ENCODE measurements at regions not wholly inside any gene's neighbourhood (a gene's known extent, or its start where the extent isn't known, plus 50 kb on each side); places are given as distances from the start of the nearest gene placed in this dataset.

- ChIA-PET CTCF (no interaction called here), POLR2A (no interaction called here)
- no peaks in the 10 kb centered on the region for H3K27me3 Mint-ChIP-seq (ENCODE audit: low read depth)
- H3K27ac Mint-ChIP-seq: no peak overlapping the region
- no peak overlapping the region for H3K4me3 Mint-ChIP-seq
- no peak for DNase-seq (ENCODE audit: low spot score)
- TF ChIP-seq ZMAT4 (CRISPR knock-in tag; IDR thresholded peaks at IDR 0.05) (no peak), NR2C2 (CRISPR knock-in tag; IDR thresholded peaks at IDR 0.05) (no peak), ZNF532 (CRISPR knock-in tag; IDR thresholded peaks at IDR 0.05; ENCODE audit: borderline replicate concordance) (no peak), ZNF219 (CRISPR knock-in tag; IDR thresholded peaks at IDR 0.05; ENCODE audit: borderline replicate concordance) (no peak), CBFB (CRISPR knock-in tag; IDR thresholded peaks at IDR 0.05; ENCODE audit: low read depth) (no peak), NR3C1 (CRISPR knock-in tag; conservative IDR thresholded peaks at IDR 0.05; ENCODE audit: low read depth) (no peak), ETV6 (CRISPR knock-in tag; IDR thresholded peaks at IDR 0.05) (no peak), JUN (CRISPR knock-in tag; IDR thresholded peaks at IDR 0.05) (no peak), IRF2 (CRISPR knock-in tag; IDR thresholded peaks at IDR 0.05; ENCODE audit: borderline replicate concordance, low read depth) (no peak), HMGXB4 (CRISPR knock-in tag; IDR thresholded peaks at IDR 0.05) (no peak), CREM (CRISPR knock-in tag; IDR thresholded peaks at IDR 0.05) (no peak), ZNF317 (CRISPR knock-in tag; IDR thresholded peaks at IDR 0.05; ENCODE audit: borderline replicate concordance, low read depth) (no peak), ATF2 (CRISPR knock-in tag; IDR thresholded peaks at IDR 0.05; ENCODE audit: borderline replicate concordance, low read depth) (no peak), ARID4B (CRISPR knock-in tag; IDR thresholded peaks at IDR 0.05; ENCODE audit: borderline replicate concordance) (no peak), ZNF396 (CRISPR knock-in tag; IDR thresholded peaks at IDR 0.05; ENCODE audit: borderline replicate concordance) (no peak), PRRX2 (CRISPR knock-in tag; IDR thresholded peaks at IDR 0.05) (no peak)
- TF ChIP-seq, protein P1, sequence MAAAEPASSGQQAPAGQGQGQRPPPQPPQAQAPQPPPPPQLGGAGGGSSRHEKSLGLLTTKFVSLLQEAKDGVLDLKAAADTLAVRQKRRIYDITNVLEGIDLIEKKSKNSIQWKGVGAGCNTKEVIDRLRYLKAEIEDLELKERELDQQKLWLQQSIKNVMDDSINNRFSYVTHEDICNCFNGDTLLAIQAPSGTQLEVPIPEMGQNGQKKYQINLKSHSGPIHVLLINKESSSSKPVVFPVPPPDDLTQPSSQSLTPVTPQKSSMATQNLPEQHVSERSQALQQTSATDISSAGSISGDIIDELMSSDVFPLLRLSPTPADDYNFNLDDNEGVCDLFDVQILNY (CRISPR knock-in tag; IDR thresholded peaks at IDR 0.05): no peak
- TF ChIP-seq, protein P2, sequence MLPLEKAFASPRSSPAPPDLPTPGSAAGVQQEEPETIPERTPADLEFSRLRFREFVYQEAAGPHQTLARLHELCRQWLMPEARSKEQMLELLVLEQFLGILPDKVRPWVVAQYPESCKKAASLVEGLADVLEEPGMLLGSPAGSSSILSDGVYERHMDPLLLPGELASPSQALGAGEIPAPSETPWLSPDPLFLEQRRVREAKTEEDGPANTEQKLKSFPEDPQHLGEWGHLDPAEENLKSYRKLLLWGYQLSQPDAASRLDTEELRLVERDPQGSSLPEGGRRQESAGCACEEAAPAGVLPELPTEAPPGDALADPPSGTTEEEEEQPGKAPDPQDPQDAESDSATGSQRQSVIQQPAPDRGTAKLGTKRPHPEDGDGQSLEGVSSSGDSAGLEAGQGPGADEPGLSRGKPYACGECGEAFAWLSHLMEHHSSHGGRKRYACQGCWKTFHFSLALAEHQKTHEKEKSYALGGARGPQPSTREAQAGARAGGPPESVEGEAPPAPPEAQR (CRISPR knock-in tag; IDR thresholded peaks at IDR 0.05): no peak
- no peaks in the 10 kb centered on the region for H3K36me3 Mint-ChIP-seq
- ATAC-seq: no peak
- H3K4me1 Mint-ChIP-seq: peaks cover 2% of the 10 kb centered on the region; the same call in 1 of the 2 replicates
- peaks cover 5% of the 10 kb centered on the region for H3K9me3 Mint-ChIP-seq
Observed at GRCh38 chr13:91115776-91116175, 231.7 kb upstream of the MIR17HG start.
